ENCODE measurements at regions not wholly inside any gene's neighbourhood (a gene's known extent, or its start where the extent isn't known, plus 50 kb on each side); places are given as distances from the start of the nearest gene placed in this dataset.
"Not testable (repeated sequence)": the region's sequence is repeated elsewhere in the genome, so short reads cannot be mapped to it uniquely, and the experiment has no call there.

DNA sequence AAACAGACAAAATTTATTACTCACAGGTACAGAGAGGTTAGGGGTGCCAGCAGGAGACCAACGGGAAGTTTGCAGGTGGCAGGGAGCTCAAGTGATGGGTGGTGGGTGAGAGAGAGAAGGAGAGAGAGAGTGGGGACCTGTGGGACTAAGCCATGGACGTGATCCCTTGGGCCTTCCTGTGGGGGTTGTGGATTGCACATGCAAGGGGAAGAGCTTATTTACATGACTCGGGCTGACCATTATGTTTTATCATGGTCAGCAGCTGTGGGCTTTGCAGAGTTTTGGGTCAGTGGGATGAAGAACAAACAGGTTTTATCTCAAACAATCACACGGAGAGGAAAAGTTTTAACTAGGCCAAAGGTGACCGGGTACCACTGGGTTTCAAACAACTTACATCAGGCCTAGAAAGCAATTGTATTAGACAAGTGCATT, 156.2 kb upstream of the EXOC2 start:
- DNase-seq (ENCODE audit: low read depth): no peak

GRCh38 chr6:845566-845965, 152.6 kb upstream of the EXOC2 start:
- DNase-seq (ENCODE audit: low read depth): no peak

GRCh38 chr6:845101-845500, 152.2 kb upstream of the EXOC2 start:
- DNase-seq (ENCODE audit: low read depth): no peak

- no peak for DNase-seq (ENCODE audit: low read depth)
These were observed 149.2 kb upstream of the EXOC2 start for GRCh38 chr6:842141-842540.

GRCh38 chr6:841569-841968, 148.6 kb upstream of the EXOC2 start:
- no peak for DNase-seq (ENCODE audit: low read depth)

- DNase-seq (ENCODE audit: low read depth): no peak
These were observed 146.3 kb upstream of the EXOC2 start for GRCh38 chr6:839201-839600.

GRCh38 chr6:837380-837779, 144.4 kb upstream of the EXOC2 start:
- no peak for DNase-seq (ENCODE audit: low read depth)

DNA sequence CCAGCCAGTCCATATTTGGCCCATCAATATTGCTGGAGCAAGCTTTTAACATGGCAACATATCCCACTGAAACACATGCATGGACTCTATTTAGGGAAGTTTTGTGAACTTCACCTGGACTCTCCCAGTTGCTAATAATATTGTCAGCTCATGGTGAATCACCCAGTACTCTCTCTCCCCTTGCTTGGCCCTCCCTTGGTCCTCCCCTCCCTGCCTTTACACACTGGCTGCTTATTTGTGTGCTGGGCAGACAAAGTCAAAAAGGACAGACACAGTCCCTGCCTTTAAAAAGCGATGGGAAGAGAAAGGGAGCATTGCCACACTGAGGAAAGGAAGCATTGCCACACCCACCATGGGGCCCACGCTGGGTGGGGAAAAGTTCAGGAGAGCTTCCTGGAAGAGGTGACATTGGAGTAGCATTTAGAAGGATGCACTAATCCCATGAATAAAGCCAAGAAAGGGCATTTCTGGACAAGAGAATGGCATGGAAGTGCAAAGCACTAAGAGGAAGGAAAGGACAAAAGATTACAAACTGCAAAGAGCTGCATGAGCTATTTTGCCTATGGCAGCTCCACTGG, 143.4 kb upstream of the EXOC2 start:
- no peak for DNase-seq (ENCODE audit: low read depth)

DNA sequence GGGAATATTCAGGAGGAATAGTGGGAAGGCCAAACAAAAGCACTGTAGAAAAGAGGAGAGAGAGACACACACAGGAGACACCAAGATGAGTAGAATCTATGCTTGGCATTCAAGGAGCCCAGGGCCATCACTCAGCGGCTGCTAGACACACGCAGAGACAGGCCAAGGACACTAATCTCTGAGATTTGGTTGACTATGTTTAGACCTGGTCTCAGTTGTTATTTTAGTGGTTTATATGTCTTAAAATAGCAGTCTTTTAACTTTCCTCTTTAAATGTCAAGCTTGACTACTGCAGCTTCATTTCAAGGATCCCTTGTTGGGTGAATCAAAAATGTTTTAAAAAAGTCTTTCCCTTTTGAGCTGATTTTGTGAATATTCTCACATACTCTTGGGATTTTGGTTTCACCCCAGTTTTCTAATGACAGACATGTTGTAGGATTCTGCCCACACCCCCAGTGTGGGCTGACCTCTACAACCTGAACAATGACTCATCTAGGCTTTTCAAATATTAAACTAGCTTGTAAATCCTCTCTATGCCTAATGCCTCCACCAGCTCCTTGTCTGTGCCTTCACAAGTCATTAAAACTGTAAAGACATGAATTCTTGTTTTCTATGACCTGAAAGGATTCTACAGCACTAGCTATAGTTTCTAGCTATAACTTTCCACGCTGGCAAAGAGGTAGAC, 142.7 kb upstream of the EXOC2 start:
- DNase-seq (ENCODE audit: low read depth): no peak

GRCh38 chr6:834866-835265, 141.9 kb upstream of the EXOC2 start:
- DNase-seq (ENCODE audit: low read depth): no peak

GRCh38 chr6:834190-834589, 141.3 kb upstream of the EXOC2 start:
- no peak for DNase-seq (ENCODE audit: low read depth)

GRCh38 chr6:832804-833203, 139.9 kb upstream of the EXOC2 start:
- DNase-seq (ENCODE audit: low read depth): not testable (repeated sequence)

DNA sequence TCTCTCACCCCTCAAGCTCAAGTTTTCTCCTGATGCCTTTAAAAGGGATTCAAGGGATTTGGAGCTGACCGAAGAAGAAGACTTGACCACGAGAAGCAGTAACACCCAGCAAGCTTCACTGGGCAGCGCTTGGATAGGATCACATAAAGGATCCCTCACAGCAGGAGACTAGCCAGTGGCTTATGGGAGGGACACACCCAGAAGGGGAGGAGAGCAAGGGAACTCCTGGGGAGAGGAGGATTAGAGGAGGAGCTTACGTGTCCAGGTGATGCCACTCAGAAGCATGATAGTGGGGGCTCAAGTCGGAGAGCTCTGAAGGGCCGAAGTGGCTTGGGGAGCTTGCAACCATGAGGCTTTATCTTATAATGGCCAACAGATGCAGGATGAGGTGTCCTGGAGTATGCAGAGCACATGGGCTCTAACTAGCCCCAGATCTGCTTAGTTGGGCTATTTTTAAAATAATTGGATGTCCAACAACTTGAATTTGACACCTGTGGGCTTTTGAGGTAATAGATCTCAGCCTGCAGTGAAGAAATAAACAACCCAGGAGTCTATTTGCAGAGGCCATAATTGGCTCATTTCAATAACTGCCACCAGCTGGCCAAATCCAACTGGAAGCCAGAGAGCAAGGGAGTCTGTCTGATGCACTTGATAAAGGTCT, 137.9 kb upstream of the EXOC2 start:
- DNase-seq (ENCODE audit: low read depth): no peak

DNA sequence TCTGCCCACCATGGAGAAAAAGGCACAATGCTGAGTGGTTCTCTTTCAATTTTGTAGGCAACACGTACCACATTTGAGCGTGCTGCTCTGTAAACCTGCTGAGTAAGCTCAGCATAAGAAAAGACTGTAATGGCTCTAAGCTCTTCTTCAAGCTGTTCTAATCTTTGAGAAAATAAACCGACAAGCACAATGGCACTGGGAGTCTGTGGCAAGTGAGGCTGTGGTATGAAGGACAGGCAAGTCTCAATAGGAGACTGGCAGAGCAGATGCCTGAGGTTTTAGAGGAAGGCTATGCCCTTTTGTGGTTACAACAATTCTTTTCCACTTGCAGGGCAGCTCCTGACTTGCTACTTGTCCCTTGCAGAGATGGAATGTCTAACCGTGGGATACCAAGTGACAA, 136.7 kb upstream of the EXOC2 start:
- DNase-seq (ENCODE audit: low read depth): no peak

DNA sequence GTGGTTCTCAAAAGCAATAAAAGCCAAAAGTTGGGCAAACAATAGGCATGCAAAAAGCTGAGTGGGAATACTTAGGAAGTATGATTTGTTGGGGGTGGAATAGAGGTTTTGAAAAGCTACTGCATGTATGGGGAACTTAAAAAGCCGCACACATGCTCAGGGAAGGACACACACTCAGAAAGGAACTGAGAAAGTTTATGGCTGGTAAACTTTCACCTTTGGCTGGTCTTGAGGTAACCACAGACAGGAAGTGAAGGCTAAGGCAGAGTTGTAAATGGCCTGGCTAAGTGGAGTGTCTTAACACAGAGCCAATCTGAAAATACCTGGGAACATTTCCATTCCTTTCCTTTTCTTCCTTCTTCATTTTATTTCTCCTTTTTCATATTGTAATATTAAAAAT, 134.5 kb upstream of the EXOC2 start:
- DNase-seq (ENCODE audit: low read depth): no peak

- no peak for DNase-seq (ENCODE audit: low read depth)
These were observed 126.2 kb upstream of the EXOC2 start for GRCh38 chr6:819122-819521.

- DNase-seq (ENCODE audit: low read depth): no peak
These were observed 125.3 kb upstream of the EXOC2 start for GRCh38 chr6:818196-818595.

DNA sequence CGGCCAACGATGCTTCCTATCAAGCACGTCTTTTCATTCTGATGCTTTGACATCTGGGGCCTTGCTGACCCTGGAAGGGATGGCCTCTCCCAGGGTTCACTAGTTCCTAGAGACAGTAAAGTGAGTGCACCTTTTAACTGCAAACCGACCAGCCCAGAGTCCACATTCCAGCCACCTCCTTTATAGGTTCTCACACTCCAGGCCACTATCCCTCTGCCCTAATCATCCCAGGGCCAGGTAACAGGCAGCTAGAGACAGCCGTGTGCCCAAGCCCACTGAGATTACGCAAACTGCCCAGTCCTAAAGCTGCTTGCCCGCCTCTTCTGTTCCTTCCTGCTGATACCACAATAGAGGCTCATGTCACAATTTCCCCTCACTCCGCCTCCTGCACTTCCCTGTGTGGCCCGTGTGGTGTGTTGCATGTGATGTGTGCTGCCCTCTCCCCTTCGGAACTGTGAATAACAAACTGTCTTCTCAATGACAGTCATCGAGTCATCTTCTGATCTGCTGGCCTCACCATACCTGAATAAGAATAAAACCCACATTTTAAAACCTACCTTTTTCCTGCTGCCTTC, 123.7 kb upstream of the EXOC2 start:
- DNase-seq (ENCODE audit: low read depth): peak; percentile 49

DNA sequence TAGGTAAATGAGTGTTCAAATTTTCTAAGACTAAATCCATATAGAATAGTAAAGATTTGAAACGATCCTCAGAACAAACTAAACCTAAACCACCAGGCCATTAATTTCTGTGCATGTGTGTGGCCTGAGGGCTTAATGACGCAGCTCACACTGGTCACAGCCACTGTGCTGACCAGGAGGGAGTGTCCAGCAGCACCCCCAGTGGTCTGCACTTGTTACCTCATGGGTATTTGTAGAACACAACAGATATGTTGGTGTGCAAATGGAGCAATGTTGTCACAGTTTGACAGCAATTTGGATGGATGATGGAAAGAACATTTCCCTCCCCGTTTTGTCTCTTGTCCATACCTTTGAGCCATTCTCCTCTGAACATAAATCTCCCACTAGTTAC, 122.4 kb upstream of the EXOC2 start:
- no peak for DNase-seq (ENCODE audit: low read depth)

GRCh38 chr6:814378-815347, 121.7 kb upstream of the EXOC2 start:
- DNase-seq (ENCODE audit: low read depth): no peak

- no peak for DNase-seq (ENCODE audit: low read depth)
These were observed 118.9 kb upstream of the EXOC2 start for GRCh38 chr6:811831-812230.

DNA sequence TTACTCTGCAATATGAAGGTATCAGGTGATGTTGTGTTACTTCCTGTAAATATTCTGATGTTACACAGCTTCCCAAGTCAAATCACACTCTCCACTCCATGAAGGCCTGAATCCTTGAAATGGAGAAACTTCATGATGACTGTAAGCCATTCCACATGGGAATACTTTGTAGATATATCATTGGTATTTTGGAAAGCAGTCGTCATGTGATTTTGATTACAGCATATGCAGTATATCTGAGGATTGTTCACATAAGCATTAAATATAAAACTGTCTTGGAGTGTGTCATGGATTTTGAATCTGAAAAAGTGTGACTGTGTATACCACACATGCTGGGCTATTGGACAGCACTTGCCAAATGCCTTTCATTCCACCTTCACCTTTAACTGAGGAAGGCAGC, 118.3 kb upstream of the EXOC2 start:
- no peak for DNase-seq (ENCODE audit: low read depth)
